ENCODE measurements at regions not wholly inside any gene's neighbourhood (a gene's known extent, or its start where the extent isn't known, plus 50 kb on each side); places are given as distances from the start of the nearest gene placed in this dataset.
A peak's percentile ranks its signal among the peaks of the same experiment; 100 is the strongest.

GRCh38 chr11:112839051-112839450, 122.2 kb upstream of the NCAM1 start:
- H3K27me3 Mint-ChIP-seq (ENCODE audit: unreplicated experiment), result no peaks in the 10 kb centered on the region
- no peak for TF ChIP-seq CTCF (IDR thresholded peaks at IDR 0.05)
- H3K36me3 Mint-ChIP-seq (ENCODE audit: unreplicated experiment), result no peaks in the 10 kb centered on the region
- no peak overlapping the region for H3K27ac Mint-ChIP-seq (ENCODE audit: unreplicated experiment)
- H3K4me1 Mint-ChIP-seq (ENCODE audit: unreplicated experiment), result no peaks in the 10 kb centered on the region
- peaks cover 4% of the 10 kb centered on the region for H3K9me3 Mint-ChIP-seq (ENCODE audit: unreplicated experiment)
- no peak overlapping the region for H3K4me3 Mint-ChIP-seq (ENCODE audit: unreplicated experiment)
- DNase-seq (ENCODE audit: extremely low spot score, unreplicated experiment), result no peak

DNA sequence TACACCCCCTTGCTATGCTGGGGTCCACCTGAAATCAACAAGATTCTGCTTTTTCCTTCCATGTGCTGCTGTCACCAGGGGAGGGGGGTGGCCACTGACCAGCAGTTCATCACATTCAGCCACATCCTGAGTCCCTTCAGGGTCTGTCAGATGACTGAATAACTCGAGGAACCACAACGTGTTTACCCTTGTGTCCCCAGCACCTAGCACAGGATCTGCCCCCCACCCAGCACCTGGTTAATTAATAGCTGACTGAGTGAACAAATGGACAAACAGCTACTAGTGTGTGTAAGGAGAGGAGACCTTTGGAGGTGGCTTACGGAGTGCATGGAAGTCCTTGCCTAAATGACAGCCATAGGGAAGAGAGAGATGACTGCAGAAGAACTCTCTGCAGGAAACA, 119.5 kb upstream of the NCAM1 start:
- H3K4me3 Mint-ChIP-seq (ENCODE audit: unreplicated experiment), result no peak overlapping the region
- H3K27me3 Mint-ChIP-seq (ENCODE audit: unreplicated experiment), result no peaks in the 10 kb centered on the region
- DNase-seq (ENCODE audit: extremely low spot score, unreplicated experiment), result peak; percentile 49
- no peak for TF ChIP-seq CTCF (IDR thresholded peaks at IDR 0.05)
- no peak overlapping the region for H3K27ac Mint-ChIP-seq (ENCODE audit: unreplicated experiment)
- H3K4me1 Mint-ChIP-seq (ENCODE audit: unreplicated experiment), result no peaks in the 10 kb centered on the region
- H3K36me3 Mint-ChIP-seq (ENCODE audit: unreplicated experiment), result no peaks in the 10 kb centered on the region
- peaks cover 4% of the 10 kb centered on the region for H3K9me3 Mint-ChIP-seq (ENCODE audit: unreplicated experiment)

DNA sequence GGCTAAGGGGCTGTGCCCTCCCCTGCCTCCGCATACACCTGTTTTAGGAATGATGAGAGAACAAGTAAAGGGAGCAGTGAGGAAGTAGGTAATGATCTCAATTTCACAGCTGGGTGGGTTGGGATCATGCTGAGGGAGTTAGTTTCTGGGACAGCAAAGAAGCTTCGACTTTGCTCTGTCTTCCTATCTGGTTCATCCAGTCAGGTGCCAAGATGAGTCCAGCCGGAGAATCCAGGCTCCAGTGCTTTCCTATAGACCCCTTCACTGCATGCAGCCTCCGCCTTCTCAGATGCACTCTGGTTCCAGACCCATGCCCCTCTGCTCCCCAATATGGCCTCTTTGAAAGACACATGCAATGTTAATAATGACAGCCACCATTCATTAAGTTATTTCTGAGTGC, 119.1 kb upstream of the NCAM1 start:
- peaks cover 4% of the 10 kb centered on the region for H3K9me3 Mint-ChIP-seq (ENCODE audit: unreplicated experiment)
- H3K27me3 Mint-ChIP-seq (ENCODE audit: unreplicated experiment), result no peaks in the 10 kb centered on the region
- TF ChIP-seq CTCF (IDR thresholded peaks at IDR 0.05), result no peak
- no peak overlapping the region for H3K4me3 Mint-ChIP-seq (ENCODE audit: unreplicated experiment)
- no peaks in the 10 kb centered on the region for H3K36me3 Mint-ChIP-seq (ENCODE audit: unreplicated experiment)
- peak; percentile 44 for DNase-seq (ENCODE audit: extremely low spot score, unreplicated experiment)
- H3K27ac Mint-ChIP-seq (ENCODE audit: unreplicated experiment), result no peak overlapping the region
- H3K4me1 Mint-ChIP-seq (ENCODE audit: unreplicated experiment), result no peaks in the 10 kb centered on the region

GRCh38 chr11:112844517-112844916, 116.7 kb upstream of the NCAM1 start:
- DNase-seq (ENCODE audit: extremely low spot score, unreplicated experiment), result peak; percentile 49
- Mint-ChIP-seq H3K4me1 (ENCODE audit: unreplicated experiment) (no peaks in the 10 kb centered on the region), H3K27ac (ENCODE audit: unreplicated experiment) (no peak overlapping the region)

GRCh38 chr11:112847568-112847967, 113.7 kb upstream of the NCAM1 start:
- H3K27me3 Mint-ChIP-seq (ENCODE audit: unreplicated experiment), result no peaks in the 10 kb centered on the region
- no peaks in the 10 kb centered on the region for H3K36me3 Mint-ChIP-seq (ENCODE audit: unreplicated experiment)
- H3K27ac Mint-ChIP-seq (ENCODE audit: unreplicated experiment), result no peak overlapping the region
- H3K4me1 Mint-ChIP-seq (ENCODE audit: unreplicated experiment), result no peaks in the 10 kb centered on the region
- H3K9me3 Mint-ChIP-seq (ENCODE audit: unreplicated experiment), result no peaks in the 10 kb centered on the region
- no peak for TF ChIP-seq CTCF (IDR thresholded peaks at IDR 0.05)
- no peak for DNase-seq (ENCODE audit: extremely low spot score, unreplicated experiment)
- no peak overlapping the region for H3K4me3 Mint-ChIP-seq (ENCODE audit: unreplicated experiment)

More at GRCh38 chr11:112844517-112844916, 116.7 kb upstream of the NCAM1 start:
- Mint-ChIP-seq H3K4me3 (ENCODE audit: unreplicated experiment) (no peak overlapping the region), H3K27me3 (ENCODE audit: unreplicated experiment) (no peaks in the 10 kb centered on the region), H3K9me3 (ENCODE audit: unreplicated experiment) (peaks cover 4% of the 10 kb centered on the region), H3K36me3 (ENCODE audit: unreplicated experiment) (no peaks in the 10 kb centered on the region)
- TF ChIP-seq CTCF (IDR thresholded peaks at IDR 0.05), result no peak
